Caco-2 (cell line): ENCODE measurements at regions not wholly inside any gene's neighbourhood (a gene's known extent, or its start where the extent isn't known, plus 50 kb on each side); places are given as distances from the start of the nearest gene placed in this dataset.

Source experiments
- BruUV-seq: library from RNA; stranded (reverse); fragments of 400-500 nt; replicated peaks from 2 replicates; lab custom pipeline; 2021; lab: Mats Ljungman, UMichigan
- CTCF ChIA-PET: fragments of 300-600 bp; sonication (Branson Sonifier 250); formaldehyde crosslinking; loops from one replicate; lab custom pipeline; 2022; ENCODE audit warnings: antibody characterized with exemption; lab: Charles Lee
- POLR2A ChIA-PET: fragments of 300-600 bp; sonication (Branson Sonifier 250); formaldehyde crosslinking; loops from one replicate; lab custom pipeline; 2022; ENCODE audit warnings: antibody characterized with exemption; lab: Charles Lee
- DNase-seq, 2 experiments: peaks; one replicate each; pipeline versions ENCODE4 v3.0.0 to v3.0.0-alpha.2; 2020 to 2022
- H3K27me3 ChIP-seq: replicated peaks from 2 replicates; pipeline ENCODE4 v1.6.0; 2011; ENCODE audit warnings: low read length; ENCODE audit not compliant: control insufficient read depth, insufficient read depth
- H3K36me3 ChIP-seq: 2 replicates; pipeline ENCODE4 v1.5.1; 2011; ENCODE audit warnings: low read length; ENCODE audit not compliant: control insufficient read depth, insufficient read depth
- H3K4me1 ChIP-seq: fragments of 250-450 bp; sonication (Bioruptor Pico); 2 replicates; pipeline ENCODE4 v1.5.1; 2020; ENCODE audit warnings: mild to moderate bottlenecking
- H3K4me3 ChIP-seq: 2 replicates; pipeline ENCODE4 v1.5.1; 2011; ENCODE audit warnings: low read depth, mild to moderate bottlenecking, control low read depth, low read length
- H3K9me3 ChIP-seq: fragments of 250-450 bp; sonication (Bioruptor Pico); 2 replicates; pipeline ENCODE4 v1.5.1; 2020; ENCODE audit warnings: mild to moderate bottlenecking, moderate library complexity
- H3K27ac Mint-ChIP-seq: one replicate; pipeline ENCODE4 v1.8.0; 2022; ENCODE audit warnings: mixed read lengths; ENCODE audit not compliant: unreplicated experiment
- H3K27me3 Mint-ChIP-seq: one replicate; pipeline ENCODE4 v1.8.0; 2022; ENCODE audit warnings: mixed read lengths; ENCODE audit not compliant: insufficient read depth, unreplicated experiment
- H3K36me3 Mint-ChIP-seq: one replicate; pipeline ENCODE4 v1.8.0; 2022; ENCODE audit warnings: mild to moderate bottlenecking, mixed read lengths; ENCODE audit not compliant: insufficient read depth, unreplicated experiment
- H3K4me1 Mint-ChIP-seq: one replicate; pipeline ENCODE4 v1.8.0; 2022; ENCODE audit warnings: low read depth, mixed read lengths; ENCODE audit not compliant: unreplicated experiment
- H3K4me3 Mint-ChIP-seq: one replicate; pipeline ENCODE4 v1.8.0; 2022; ENCODE audit warnings: mild to moderate bottlenecking, moderate library complexity, mixed read lengths; ENCODE audit not compliant: unreplicated experiment
- H3K9me3 Mint-ChIP-seq: one replicate; pipeline ENCODE4 v1.8.0; 2022; ENCODE audit warnings: mixed read lengths; ENCODE audit not compliant: unreplicated experiment
- intact Hi-C: fragments of 100-400 bp; cut with micrococcal nuclease; formaldehyde crosslinking; loops from one replicate; pipeline ENCODE4 v1.10.0; 2022; ENCODE audit not compliant: unreplicated experiment
- TF ChIP-seq, protein P1 (sequence below), 2 experiments: fragments of 200-600 bp in 1 of 2; IDR thresholded peaks; 1 replicate in 1 of 2; 2 replicates in 1 of 2; pipeline versions ENCODE4 v1.5.1 to v1.8.0; 2011 to 2022; ENCODE audit warnings: antibody characterized with exemption in 1 of 2, control low read depth in 1 of 2, inconsistent platforms in 1 of 2, low read depth in 1 of 2, low read length in 1 of 2, mild to moderate bottlenecking in 1 of 2, moderate library complexity in 1 of 2; ENCODE audit not compliant: insufficient read depth in 1 of 2, severe bottlenecking in 1 of 2, unreplicated experiment in 1 of 2

DNA sequence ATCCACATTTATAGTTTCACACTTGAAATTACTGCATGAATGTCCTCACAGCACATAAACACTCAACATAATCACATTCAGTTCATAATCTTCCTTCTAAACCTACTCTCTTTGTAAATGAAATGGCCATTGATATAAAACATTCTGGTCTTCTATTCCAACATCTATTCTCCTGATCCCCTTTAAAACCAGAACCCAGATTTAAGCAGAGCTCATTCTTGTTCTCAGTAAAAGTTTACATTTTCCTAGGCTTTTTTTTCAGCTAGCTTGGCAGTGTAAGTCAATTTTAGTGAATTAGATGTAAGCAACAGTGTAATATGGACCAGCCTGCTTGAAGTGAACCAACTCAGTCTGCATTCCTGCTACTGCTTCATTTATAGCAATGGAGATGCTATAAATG lies 460.7 kb upstream of the RGS18 start:
- H3K36me3 Mint-ChIP-seq, result no peaks in the 10 kb centered on the region
- H3K4me3 ChIP-seq, result no peak overlapping the region
- TF ChIP-seq, protein P1, sequence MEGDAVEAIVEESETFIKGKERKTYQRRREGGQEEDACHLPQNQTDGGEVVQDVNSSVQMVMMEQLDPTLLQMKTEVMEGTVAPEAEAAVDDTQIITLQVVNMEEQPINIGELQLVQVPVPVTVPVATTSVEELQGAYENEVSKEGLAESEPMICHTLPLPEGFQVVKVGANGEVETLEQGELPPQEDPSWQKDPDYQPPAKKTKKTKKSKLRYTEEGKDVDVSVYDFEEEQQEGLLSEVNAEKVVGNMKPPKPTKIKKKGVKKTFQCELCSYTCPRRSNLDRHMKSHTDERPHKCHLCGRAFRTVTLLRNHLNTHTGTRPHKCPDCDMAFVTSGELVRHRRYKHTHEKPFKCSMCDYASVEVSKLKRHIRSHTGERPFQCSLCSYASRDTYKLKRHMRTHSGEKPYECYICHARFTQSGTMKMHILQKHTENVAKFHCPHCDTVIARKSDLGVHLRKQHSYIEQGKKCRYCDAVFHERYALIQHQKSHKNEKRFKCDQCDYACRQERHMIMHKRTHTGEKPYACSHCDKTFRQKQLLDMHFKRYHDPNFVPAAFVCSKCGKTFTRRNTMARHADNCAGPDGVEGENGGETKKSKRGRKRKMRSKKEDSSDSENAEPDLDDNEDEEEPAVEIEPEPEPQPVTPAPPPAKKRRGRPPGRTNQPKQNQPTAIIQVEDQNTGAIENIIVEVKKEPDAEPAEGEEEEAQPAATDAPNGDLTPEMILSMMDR (IDR thresholded peaks at IDR 0.05; ENCODE audit: insufficient read depth in 1 of 2, low read depth in 1 of 2, low read length in 1 of 2, severe bottlenecking in 1 of 2, unreplicated experiment in 1 of 2), result no peak
- no peak overlapping the region for H3K27ac Mint-ChIP-seq
- H3K4me1 Mint-ChIP-seq, result peaks cover 18% of the 10 kb centered on the region
- intact Hi-C loops, result no loop called here
- H3K9me3 Mint-ChIP-seq, result peaks cover 20% of the 10 kb centered on the region
- no peaks in the 10 kb centered on the region for H3K27me3 ChIP-seq
- no peaks in the 10 kb centered on the region for H3K36me3 ChIP-seq
- ChIA-PET CTCF (no interaction called here), POLR2A (no interaction called here)
- BruUV-seq, result no TSS peak
- DNase-seq, result no peak
- no peak overlapping the region for H3K4me3 Mint-ChIP-seq
- peaks cover 7% of the 10 kb centered on the region; the same call in 1 of the 2 replicates for H3K9me3 ChIP-seq
- peaks cover 40% of the 10 kb centered on the region for H3K4me1 ChIP-seq
- no peaks in the 10 kb centered on the region for H3K27me3 Mint-ChIP-seq

DNA sequence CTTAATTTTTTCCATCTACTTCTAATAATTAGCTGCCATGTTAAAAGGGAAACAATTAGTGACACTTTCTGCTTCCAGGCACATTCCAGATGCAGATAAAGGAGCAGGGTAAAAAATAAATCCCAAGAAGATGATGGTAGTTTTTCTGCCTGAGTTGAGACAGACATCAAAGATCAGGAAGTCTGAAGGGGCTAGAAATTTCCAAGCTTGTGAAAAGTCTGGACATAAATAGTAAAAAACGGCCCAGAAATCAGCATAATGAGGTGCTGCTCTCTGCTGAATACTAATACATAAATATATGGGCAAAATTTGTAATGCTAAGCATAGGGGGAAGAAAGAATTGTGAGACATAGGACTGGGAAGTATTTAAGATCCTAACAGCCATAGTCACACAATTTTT lies 460.0 kb upstream of the RGS18 start:
- TF ChIP-seq, protein P1 (IDR thresholded peaks at IDR 0.05; ENCODE audit: insufficient read depth in 1 of 2, low read depth in 1 of 2, low read length in 1 of 2, severe bottlenecking in 1 of 2, unreplicated experiment in 1 of 2), result no peak
- H3K9me3 Mint-ChIP-seq, result peaks cover 13% of the 10 kb centered on the region
- H3K27me3 Mint-ChIP-seq, result no peaks in the 10 kb centered on the region
- no peaks in the 10 kb centered on the region for H3K36me3 Mint-ChIP-seq
- Histone ChIP-seq H3K4me3 (no peak overlapping the region), H3K27me3 (no peaks in the 10 kb centered on the region), H3K4me1 (peaks cover 40% of the 10 kb centered on the region), H3K9me3 (peaks cover 7% of the 10 kb centered on the region; the same call in 1 of the 2 replicates), H3K36me3 (no peaks in the 10 kb centered on the region)
- POLR2A ChIA-PET, result no interaction called here
- CTCF ChIA-PET, result no interaction called here
- no TSS peak for BruUV-seq
- no peak overlapping the region for H3K4me3 Mint-ChIP-seq
- H3K4me1 Mint-ChIP-seq, result peaks cover 18% of the 10 kb centered on the region
- H3K27ac Mint-ChIP-seq, result no peak overlapping the region
- DNase-seq, result no peak
- intact Hi-C loops, result no loop called here

DNA sequence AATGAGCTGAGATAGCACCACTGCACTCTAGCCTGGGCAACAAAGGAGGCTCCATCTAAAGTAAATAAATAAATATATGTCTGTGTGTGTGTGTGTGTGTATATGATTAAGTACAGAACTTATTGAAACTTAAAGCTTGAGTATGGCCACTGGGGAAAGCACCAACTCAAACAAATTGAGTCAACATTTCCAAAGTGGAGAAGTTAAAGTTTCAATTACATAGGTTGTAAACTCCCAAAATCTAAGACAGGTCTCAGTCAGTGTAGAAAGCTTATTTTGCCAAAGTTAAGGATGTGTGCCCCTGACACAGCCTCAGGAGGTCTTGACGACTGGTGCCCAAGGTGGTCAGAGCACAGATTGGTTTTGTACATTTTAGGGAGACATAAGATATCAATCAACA lies 458.9 kb upstream of the RGS18 start:
- H3K4me1 Mint-ChIP-seq, result peaks cover 18% of the 10 kb centered on the region
- no peak overlapping the region for H3K27ac Mint-ChIP-seq
- no peaks in the 10 kb centered on the region for H3K9me3 ChIP-seq
- DNase-seq, result no peak
- no TSS peak for BruUV-seq
- no peaks in the 10 kb centered on the region for H3K36me3 Mint-ChIP-seq
- peaks cover 10% of the 10 kb centered on the region for H3K9me3 Mint-ChIP-seq
- intact Hi-C loops, result no loop called here
- POLR2A ChIA-PET, result no interaction called here
- CTCF ChIA-PET, result no interaction called here
- TF ChIP-seq, protein P1 (IDR thresholded peaks at IDR 0.05; ENCODE audit: insufficient read depth in 1 of 2, low read depth in 1 of 2, low read length in 1 of 2, severe bottlenecking in 1 of 2, unreplicated experiment in 1 of 2), result no peak
- H3K4me3 ChIP-seq, result no peak overlapping the region
- peaks cover 37% of the 10 kb centered on the region for H3K4me1 ChIP-seq
- H3K4me3 Mint-ChIP-seq, result peak overlapping the region; percentile 12
- H3K27me3 ChIP-seq, result no peaks in the 10 kb centered on the region
- H3K27me3 Mint-ChIP-seq, result no peaks in the 10 kb centered on the region
- H3K36me3 ChIP-seq, result no peaks in the 10 kb centered on the region
